CD4-positive, alpha-beta T cell (primary cell): ENCODE measurements at regions not wholly inside any gene's neighbourhood (a gene's known extent, or its start where the extent isn't known, plus 50 kb on each side); places are given as distances from the start of the nearest gene placed in this dataset.

Experiments
- ATAC-seq: fragments of 200-7000 bp; cut with Tn5 transposase; one replicate; pipeline ENCODE4 v1.10.0; 2022; ENCODE audit warnings: mild to moderate bottlenecking; ENCODE audit not compliant: poor library complexity
- CTCF ChIA-PET: fragments of 350-600 bp; sonication (Branson Sonifier 250); formaldehyde crosslinking; loops from one replicate; lab custom pipeline; 2021; ENCODE audit warnings: antibody characterized with exemption, inconsistent platforms; lab: Charles Lee
- POLR2A ChIA-PET: fragments of 350-600 bp; sonication (Branson Sonifier 250); formaldehyde crosslinking; loops from one replicate; lab custom pipeline; 2021; ENCODE audit warnings: antibody characterized with exemption, inconsistent platforms; lab: Charles Lee
- DNase-seq, 14 experiments: peaks; one replicate each; pipeline ENCODE4 v3.0.0-alpha.2; 2013 to 2020; ENCODE audit warnings: mixed read lengths in 2 of 14
- H3K27ac ChIP-seq, 2 donors: one replicate each; pipeline versions ENCODE4 v1.5.1 to v1.7.0; 2013; ENCODE audit warnings: low read length in 2 of 2, low read depth in 1 of 2, mild to moderate bottlenecking in 1 of 2
- H3K27me3 ChIP-seq, 2 experiments: 1 replicate in 1 of 2; 2 replicates in 1 of 2; pipeline versions ENCODE4 v1.6.1 to v1.7.0; 2013; ENCODE audit warnings: low read length in 2 of 2, control low read depth in 1 of 2, mild to moderate bottlenecking in 1 of 2, moderate library complexity in 1 of 2; ENCODE audit not compliant: insufficient read depth in 2 of 2, control insufficient read depth in 1 of 2
- H3K36me3 ChIP-seq: one replicate; pipeline ENCODE4 v1.6.1; 2013; ENCODE audit warnings: low read length, control low read depth; ENCODE audit not compliant: insufficient read depth
- H3K4me1 ChIP-seq: one replicate; pipeline ENCODE4 v1.6.1; 2013; ENCODE audit warnings: low read length, control low read depth; ENCODE audit not compliant: insufficient read depth
- H3K4me3 ChIP-seq: one replicate; pipeline ENCODE4 v1.5.1; 2013; ENCODE audit warnings: mild to moderate bottlenecking, low read length, moderate library complexity
- H3K9me3 ChIP-seq, 2 experiments: 1 replicate in 1 of 2; 2 replicates in 1 of 2; pipeline versions ENCODE4 v1.6.1 to v1.7.0; 2013; ENCODE audit warnings: low read length in 2 of 2, mild to moderate bottlenecking in 2 of 2, control low read depth in 1 of 2, moderate library complexity in 1 of 2; ENCODE audit not compliant: control insufficient read depth in 1 of 2, insufficient read depth in 1 of 2
- H3K27ac Mint-ChIP-seq: one replicate; pipeline ENCODE4 v1.8.0; 2020; ENCODE audit warnings: mixed read lengths
- H3K27me3 Mint-ChIP-seq: one replicate; pipeline ENCODE4 v1.8.0; 2021; ENCODE audit warnings: mixed read lengths
- H3K36me3 Mint-ChIP-seq: one replicate; pipeline ENCODE4 v1.8.0; 2021; ENCODE audit warnings: low read depth, mixed read lengths
- H3K4me1 Mint-ChIP-seq: one replicate; pipeline ENCODE4 v1.8.0; 2021; ENCODE audit warnings: low read depth, mixed read lengths
- H3K4me3 Mint-ChIP-seq: one replicate; pipeline ENCODE4 v1.8.0; 2020; ENCODE audit warnings: mild to moderate bottlenecking, mixed read lengths
- H3K9me3 Mint-ChIP-seq: one replicate; pipeline ENCODE4 v1.8.0; 2020; ENCODE audit warnings: mixed read lengths
- CTCF ChIP-seq: fragments of 200-600 bp; IDR thresholded peaks from one replicate; pipeline ENCODE4 v1.8.0; 2022; ENCODE audit warnings: antibody characterized with exemption, mild to moderate bottlenecking
- intact Hi-C, 2 experiments: fragments of 100-400 bp; cut with DNase I in 1 of 2; cut with micrococcal nuclease in 1 of 2; formaldehyde crosslinking; loops; one replicate each; pipeline versions ENCODE4 v1.15.1 to v1.9.0; 2023 to 2025; cut with DNase I, micrococcal nuclease

GRCh38 chr7:66296-66695 lies 126.1 kb upstream of the FAM20C start:
- H3K9me3 Mint-ChIP-seq = no peaks in the 10 kb centered on the region
- DNase-seq = no peak
- ChIA-PET POLR2A (no interaction called here), CTCF (no interaction called here)
- TF ChIP-seq CTCF = no peak
- H3K27me3 Mint-ChIP-seq = peaks cover 5% of the 10 kb centered on the region
- H3K27ac Mint-ChIP-seq = no peak overlapping the region
- H3K36me3 Mint-ChIP-seq = no peaks in the 10 kb centered on the region
- ATAC-seq = no peak
- H3K4me3 Mint-ChIP-seq = no peak overlapping the region
- H3K4me1 Mint-ChIP-seq = no peaks in the 10 kb centered on the region
- Histone ChIP-seq H3K4me3 (no peak overlapping the region), H3K27me3 (no peaks in the 10 kb centered on the region), H3K27ac (no peak overlapping the region), H3K4me1 (no peaks in the 10 kb centered on the region), H3K36me3 (no peaks in the 10 kb centered on the region), H3K9me3 (no peaks in the 10 kb centered on the region)
- intact Hi-C loops = no loop called here

GRCh38 chr7:66741-67140 lies 125.6 kb upstream of the FAM20C start:
- Histone ChIP-seq H3K4me3 (no peak overlapping the region), H3K27ac (no peak overlapping the region), H3K9me3 (no peaks in the 10 kb centered on the region), H3K36me3 (no peaks in the 10 kb centered on the region), H3K4me1 (no peaks in the 10 kb centered on the region), H3K27me3 (no peaks in the 10 kb centered on the region)
- Mint-ChIP-seq H3K27me3 (peaks cover 5% of the 10 kb centered on the region), H3K27ac (no peak overlapping the region), H3K36me3 (no peaks in the 10 kb centered on the region), H3K4me1 (no peaks in the 10 kb centered on the region), H3K4me3 (no peak overlapping the region), H3K9me3 (no peaks in the 10 kb centered on the region)
- intact Hi-C loops = no loop called here
- POLR2A ChIA-PET = no interaction called here
- CTCF ChIA-PET = no interaction called here
- ATAC-seq (no peak), DNase-seq (no peak)
- no peak for TF ChIP-seq CTCF

- Histone ChIP-seq H3K36me3 (no peaks in the 10 kb centered on the region), H3K27ac (no peak overlapping the region), H3K9me3 (no peaks in the 10 kb centered on the region), H3K27me3 (no peaks in the 10 kb centered on the region), H3K4me1 (no peaks in the 10 kb centered on the region), H3K4me3 (no peak overlapping the region)
- CTCF ChIA-PET = no interaction called here
- ATAC-seq = no peak
- Mint-ChIP-seq H3K4me1 (no peaks in the 10 kb centered on the region), H3K27me3 (peaks cover 5% of the 10 kb centered on the region), H3K27ac (no peak overlapping the region), H3K4me3 (no peak overlapping the region), H3K9me3 (no peaks in the 10 kb centered on the region), H3K36me3 (no peaks in the 10 kb centered on the region)
- DNase-seq = peak in 1 of 14 experiments; percentile 2
- POLR2A ChIA-PET = no interaction called here
- no peak for TF ChIP-seq CTCF
- intact Hi-C loops = no loop called here
Observed at GRCh38 chr7:67661-68395, 124.5 kb upstream of the FAM20C start.
